MCF 10A (cell line): ENCODE measurements at regions not wholly inside any gene's neighbourhood (a gene's known extent, or its start where the extent isn't known, plus 50 kb on each side); places are given as distances from the start of the nearest gene placed in this dataset.

Source experiments
- BruUV-seq: library from RNA; stranded (reverse); fragments of 400-500 nt; replicated peaks from 2 replicates; lab custom pipeline; 2021; lab: Mats Ljungman, UMichigan
- CTCF ChIA-PET: fragments of 300-600 bp; sonication (Branson Sonifier 250); formaldehyde crosslinking; extraction: SDS; loops from one replicate; lab custom pipeline; 2021; ENCODE audit warnings: antibody characterized with exemption, inconsistent platforms; lab: Yijun Ruan, JAX
- POLR2A ChIA-PET: fragments of 300-600, 350-650 bp; sonication (Branson Sonifier 250); formaldehyde crosslinking; extraction: SDS; loops from one replicate; lab custom pipeline; 2020; ENCODE audit warnings: antibody characterized with exemption, inconsistent platforms; lab: Yijun Ruan, JAX
- DNase-seq: peaks from one replicate; pipeline ENCODE4 v3.0.0-alpha.2; 2018; ENCODE audit not compliant: unreplicated experiment
- H3K27ac Mint-ChIP-seq: one replicate; pipeline ENCODE4 v1.8.0; 2022; ENCODE audit warnings: mild to moderate bottlenecking, low read depth, mixed read lengths; ENCODE audit not compliant: unreplicated experiment
- H3K27me3 Mint-ChIP-seq: one replicate; pipeline ENCODE4 v1.8.0; 2022; ENCODE audit warnings: mixed read lengths; ENCODE audit not compliant: insufficient read depth, unreplicated experiment
- H3K36me3 Mint-ChIP-seq: one replicate; pipeline ENCODE4 v1.8.0; 2022; ENCODE audit warnings: mild to moderate bottlenecking, moderate library complexity, mixed read lengths; ENCODE audit not compliant: insufficient read depth, unreplicated experiment
- H3K4me1 Mint-ChIP-seq: one replicate; pipeline ENCODE4 v1.8.0; 2022; ENCODE audit warnings: mixed read lengths; ENCODE audit not compliant: insufficient read depth, unreplicated experiment
- H3K4me3 Mint-ChIP-seq: one replicate; pipeline ENCODE4 v1.8.0; 2022; ENCODE audit warnings: mild to moderate bottlenecking, moderate library complexity, mixed read lengths; ENCODE audit not compliant: unreplicated experiment
- H3K9me3 Mint-ChIP-seq: one replicate; pipeline ENCODE4 v1.8.0; 2022; ENCODE audit warnings: mixed read lengths; ENCODE audit not compliant: unreplicated experiment
- intact Hi-C: fragments of 100-400 bp; cut with micrococcal nuclease; formaldehyde crosslinking; loops from 2 replicates; pipeline ENCODE4 v1.14.1; 2022
- TF ChIP-seq, protein P1 (sequence below): fragments of 200-600 bp; IDR thresholded peaks from one replicate; pipeline ENCODE4 v1.8.0; 2022; ENCODE audit warnings: antibody characterized with exemption, mild to moderate bottlenecking; ENCODE audit not compliant: unreplicated experiment

DNA sequence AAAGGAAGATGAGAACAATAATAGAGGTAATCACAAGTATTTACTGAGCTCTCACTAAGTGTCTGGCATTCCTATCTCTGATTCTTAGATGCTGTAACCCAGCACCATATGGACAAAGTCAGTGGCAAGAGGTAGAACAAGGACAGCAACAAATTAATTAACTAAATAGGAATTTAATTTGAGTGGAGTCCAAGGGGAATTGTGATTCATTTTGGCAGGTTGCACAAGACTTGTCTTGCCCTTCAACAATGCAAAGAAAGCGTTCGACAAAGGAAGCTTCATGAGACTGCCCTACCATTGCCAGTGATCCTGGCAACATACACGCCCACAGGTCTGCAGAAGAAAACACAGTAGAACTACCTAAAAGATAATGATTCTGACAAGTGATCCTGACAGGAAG lies 221.6 kb downstream of the RBM43 start:
- peak; percentile 82 for DNase-seq
- no TSS peak for BruUV-seq
- Mint-ChIP-seq H3K27me3 (no peaks in the 10 kb centered on the region), H3K9me3 (no peaks in the 10 kb centered on the region), H3K4me3 (no peak overlapping the region), H3K4me1 (peaks cover 31% of the 10 kb centered on the region), H3K27ac (peak overlapping the region; percentile 78), H3K36me3 (no peaks in the 10 kb centered on the region)
- ChIA-PET POLR2A (interaction anchor here (0.6 to 1.2 kb wide), 6 partner anchors 9 to 1453 kb away, joined by 3 to 9 read pairs (median 3); no protein-coding TSS in a partner anchor), CTCF (interaction anchor here (0.5 to 4.0 kb wide), 5 partner anchors 12 to 219 kb away, joined by 3 to 23 read pairs (median 4); no protein-coding TSS in a partner anchor)
- TF ChIP-seq, protein P1, sequence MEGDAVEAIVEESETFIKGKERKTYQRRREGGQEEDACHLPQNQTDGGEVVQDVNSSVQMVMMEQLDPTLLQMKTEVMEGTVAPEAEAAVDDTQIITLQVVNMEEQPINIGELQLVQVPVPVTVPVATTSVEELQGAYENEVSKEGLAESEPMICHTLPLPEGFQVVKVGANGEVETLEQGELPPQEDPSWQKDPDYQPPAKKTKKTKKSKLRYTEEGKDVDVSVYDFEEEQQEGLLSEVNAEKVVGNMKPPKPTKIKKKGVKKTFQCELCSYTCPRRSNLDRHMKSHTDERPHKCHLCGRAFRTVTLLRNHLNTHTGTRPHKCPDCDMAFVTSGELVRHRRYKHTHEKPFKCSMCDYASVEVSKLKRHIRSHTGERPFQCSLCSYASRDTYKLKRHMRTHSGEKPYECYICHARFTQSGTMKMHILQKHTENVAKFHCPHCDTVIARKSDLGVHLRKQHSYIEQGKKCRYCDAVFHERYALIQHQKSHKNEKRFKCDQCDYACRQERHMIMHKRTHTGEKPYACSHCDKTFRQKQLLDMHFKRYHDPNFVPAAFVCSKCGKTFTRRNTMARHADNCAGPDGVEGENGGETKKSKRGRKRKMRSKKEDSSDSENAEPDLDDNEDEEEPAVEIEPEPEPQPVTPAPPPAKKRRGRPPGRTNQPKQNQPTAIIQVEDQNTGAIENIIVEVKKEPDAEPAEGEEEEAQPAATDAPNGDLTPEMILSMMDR = no peak
- intact Hi-C loops = no loop called here

GRCh38 chr2:151038516-151038915 lies 223.1 kb downstream of the RBM43 start:
- ChIA-PET CTCF (interaction anchor here (4.0 kb wide), 1 partner anchor 13 kb away, joined by 23 read pairs; no protein-coding TSS in a partner anchor), POLR2A (no interaction called here)
- no peak for DNase-seq
- H3K9me3 Mint-ChIP-seq = no peaks in the 10 kb centered on the region
- H3K27me3 Mint-ChIP-seq = no peaks in the 10 kb centered on the region
- H3K4me3 Mint-ChIP-seq = no peak overlapping the region
- TF ChIP-seq, protein P1 = no peak
- H3K27ac Mint-ChIP-seq = no peak overlapping the region
- BruUV-seq = no TSS peak
- intact Hi-C loops = no loop called here
- peaks cover 27% of the 10 kb centered on the region for H3K4me1 Mint-ChIP-seq
- H3K36me3 Mint-ChIP-seq = no peaks in the 10 kb centered on the region

DNA sequence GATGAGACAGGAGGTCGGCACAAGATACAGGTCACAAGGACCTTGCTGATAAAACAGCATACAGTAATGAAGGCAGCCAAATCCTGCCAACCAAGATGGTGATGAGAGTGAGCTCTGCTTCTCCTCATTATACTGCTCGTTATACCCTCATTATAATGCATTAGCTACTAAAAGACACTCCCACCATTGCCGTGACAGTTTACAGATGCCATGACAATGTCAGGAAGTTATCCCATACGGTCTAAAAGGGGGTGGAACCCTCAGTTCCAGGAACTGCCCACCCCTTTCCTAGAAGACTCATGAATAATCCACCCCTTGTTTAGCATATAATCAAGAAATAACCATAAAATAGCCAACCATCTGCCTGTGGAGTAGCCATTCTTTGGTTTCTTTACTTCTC lies 224.2 kb downstream of the RBM43 start:
- POLR2A ChIA-PET = no interaction called here
- H3K4me1 Mint-ChIP-seq = peaks cover 17% of the 10 kb centered on the region
- no peaks in the 10 kb centered on the region for H3K27me3 Mint-ChIP-seq
- H3K4me3 Mint-ChIP-seq = no peak overlapping the region
- BruUV-seq = no TSS peak
- H3K36me3 Mint-ChIP-seq = no peaks in the 10 kb centered on the region
- CTCF ChIA-PET = no interaction called here
- TF ChIP-seq, protein P1 = no peak
- no peak overlapping the region for H3K27ac Mint-ChIP-seq
- no peaks in the 10 kb centered on the region for H3K9me3 Mint-ChIP-seq
- intact Hi-C loops = no loop called here
- DNase-seq = no peak

DNA sequence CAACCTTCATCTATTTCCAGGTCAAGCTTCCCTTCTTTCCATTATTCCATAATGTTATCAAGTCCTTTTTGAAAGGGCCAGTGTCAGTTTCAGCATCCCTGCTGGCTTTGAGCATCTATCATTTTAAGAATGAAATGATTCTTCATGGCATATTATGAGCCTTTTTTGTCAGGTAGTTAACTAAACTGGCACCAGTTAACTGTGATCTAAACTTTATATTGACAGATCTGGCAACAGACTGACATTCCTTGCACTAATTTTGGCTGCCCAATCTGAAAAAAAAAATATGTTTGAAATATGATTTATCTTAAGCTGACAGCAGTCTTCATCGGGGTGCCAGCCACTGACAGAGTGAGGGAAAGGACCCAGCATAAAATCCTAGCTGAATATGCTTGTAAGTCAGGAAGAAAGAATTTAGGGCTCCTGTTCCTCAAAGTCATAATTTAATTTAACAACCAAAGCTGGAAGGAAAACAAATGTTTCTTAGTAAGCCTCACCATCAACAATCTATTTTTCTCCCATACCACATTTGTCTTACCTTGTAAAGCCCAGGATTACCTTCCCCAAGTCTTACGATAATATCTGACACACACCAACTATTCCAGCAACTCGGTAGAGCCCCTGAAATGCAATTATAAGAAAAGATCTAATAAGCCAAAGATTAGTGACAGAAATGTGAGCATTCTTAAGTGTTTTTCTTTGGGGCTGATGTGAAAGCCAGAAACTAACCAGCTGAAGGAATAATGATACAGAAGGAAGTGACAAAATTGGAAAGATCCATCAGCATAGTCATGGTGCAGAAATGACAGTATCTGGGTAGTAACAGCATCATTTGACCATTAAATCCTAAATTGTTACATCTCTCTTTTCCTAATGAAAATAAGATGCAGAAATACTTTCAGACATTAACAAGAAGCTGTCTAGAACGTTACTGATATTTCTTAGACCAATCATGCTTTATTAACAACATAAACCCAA lies 228.1 kb downstream of the RBM43 start:
- TF ChIP-seq, protein P1 = no peak
- ChIA-PET CTCF (interaction anchor here (0.6 to 2.5 kb wide), 6 partner anchors 9 to 564 kb away, joined by 3 to 13 read pairs (median 3); no protein-coding TSS in a partner anchor), POLR2A (interaction anchor here (0.6 to 1.1 kb wide), 2 partner anchors 225 to 555 kb away, joined by 3 to 6 read pairs; no protein-coding TSS in a partner anchor)
- H3K27ac Mint-ChIP-seq = no peak overlapping the region
- intact Hi-C loops = no loop called here
- H3K9me3 Mint-ChIP-seq = no peaks in the 10 kb centered on the region
- peaks cover 14% of the 10 kb centered on the region for H3K4me1 Mint-ChIP-seq
- no peak overlapping the region for H3K4me3 Mint-ChIP-seq
- no peaks in the 10 kb centered on the region for H3K27me3 Mint-ChIP-seq
- BruUV-seq = no TSS peak
- DNase-seq = no peak
- H3K36me3 Mint-ChIP-seq = no peaks in the 10 kb centered on the region
